ENCODE measurements at regions not wholly inside any gene's neighbourhood (a gene's known extent, or its start where the extent isn't known, plus 50 kb on each side); places are given as distances from the start of the nearest gene placed in this dataset.

DNA sequence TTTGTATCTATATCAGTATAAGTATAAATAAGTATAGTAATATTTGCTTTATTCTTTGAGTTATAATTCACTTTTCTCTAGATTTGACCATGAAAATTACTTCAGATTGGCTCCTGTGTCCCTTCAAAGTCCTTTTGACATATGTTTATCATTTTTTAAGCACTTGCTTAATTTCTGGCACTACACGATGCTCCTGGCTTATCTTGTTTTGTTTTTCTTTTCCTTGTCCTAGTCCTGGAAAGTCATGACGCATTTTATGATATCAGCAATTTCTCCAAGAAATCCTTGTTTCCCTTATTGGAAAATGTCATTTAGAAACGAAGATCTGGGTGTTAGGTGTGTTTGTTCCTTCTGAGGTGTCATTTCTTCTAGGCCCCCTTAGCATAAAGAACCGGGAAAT lies 226.5 kb downstream of the POU4F1 start:
- TF ChIP-seq, protein P1, sequence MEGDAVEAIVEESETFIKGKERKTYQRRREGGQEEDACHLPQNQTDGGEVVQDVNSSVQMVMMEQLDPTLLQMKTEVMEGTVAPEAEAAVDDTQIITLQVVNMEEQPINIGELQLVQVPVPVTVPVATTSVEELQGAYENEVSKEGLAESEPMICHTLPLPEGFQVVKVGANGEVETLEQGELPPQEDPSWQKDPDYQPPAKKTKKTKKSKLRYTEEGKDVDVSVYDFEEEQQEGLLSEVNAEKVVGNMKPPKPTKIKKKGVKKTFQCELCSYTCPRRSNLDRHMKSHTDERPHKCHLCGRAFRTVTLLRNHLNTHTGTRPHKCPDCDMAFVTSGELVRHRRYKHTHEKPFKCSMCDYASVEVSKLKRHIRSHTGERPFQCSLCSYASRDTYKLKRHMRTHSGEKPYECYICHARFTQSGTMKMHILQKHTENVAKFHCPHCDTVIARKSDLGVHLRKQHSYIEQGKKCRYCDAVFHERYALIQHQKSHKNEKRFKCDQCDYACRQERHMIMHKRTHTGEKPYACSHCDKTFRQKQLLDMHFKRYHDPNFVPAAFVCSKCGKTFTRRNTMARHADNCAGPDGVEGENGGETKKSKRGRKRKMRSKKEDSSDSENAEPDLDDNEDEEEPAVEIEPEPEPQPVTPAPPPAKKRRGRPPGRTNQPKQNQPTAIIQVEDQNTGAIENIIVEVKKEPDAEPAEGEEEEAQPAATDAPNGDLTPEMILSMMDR (IDR thresholded peaks at IDR 0.05; ENCODE audit: insufficient read depth, low read length, poor library complexity, severe bottlenecking) = no peak
- no peak for TF ChIP-seq EZH2phosphoT487 (conservative IDR thresholded peaks at IDR 0.05; ENCODE audit: low read length)
